Lower lobe of right lung (tissue), 2 donors: ENCODE measurements at regions not wholly inside any gene's neighbourhood (a gene's known extent, or its start where the extent isn't known, plus 50 kb on each side); places are given as distances from the start of the nearest gene placed in this dataset.

ENCODE experiments used
- ATAC-seq, 2 donors: fragments of 200-7000 bp; cut with Tn5 transposase; one replicate each; pipeline ENCODE4 v1.9.1; 2020 to 2022; ENCODE audit warnings: mild to moderate bottlenecking in 2 of 2, moderate library complexity in 2 of 2
- DNase-seq: peaks from one replicate; pipeline ENCODE4 v3.0.0-alpha.2; 2020
- H3K27ac ChIP-seq: fragments of 200-600 bp; one replicate; pipeline ENCODE4 v1.8.0; 2022
- H3K27me3 ChIP-seq: fragments of 200-600 bp; one replicate; pipeline ENCODE4 v1.8.0; 2022; ENCODE audit warnings: low read depth
- H3K36me3 ChIP-seq: fragments of 200-600 bp; one replicate; pipeline ENCODE4 v1.8.0; 2022; ENCODE audit warnings: mild to moderate bottlenecking
- H3K4me1 ChIP-seq: fragments of 200-600 bp; one replicate; pipeline ENCODE4 v1.8.0; 2022
- H3K4me3 ChIP-seq: fragments of 200-600 bp; one replicate; pipeline ENCODE4 v1.8.0; 2022; ENCODE audit warnings: mild to moderate bottlenecking
- H3K9me3 ChIP-seq: fragments of 200-600 bp; one replicate; pipeline ENCODE4 v1.8.0; 2022
- CTCF ChIP-seq: fragments of 200-600 bp; IDR thresholded peaks from one replicate; pipeline ENCODE4 v1.8.0; 2022; ENCODE audit warnings: antibody characterized with exemption, mild to moderate bottlenecking
- intact Hi-C: fragments of 100-400 bp; cut with DNase I; formaldehyde crosslinking; loops from one replicate; pipeline ENCODE4 v1.11.0; 2022
- donor health status: DM: no; HTN: yes; CAD: no; lungs with severe emphysema.

GRCh38 chr10:128642502-128642901 lies 516.3 kb upstream of the MKI67 start:
- no peak overlapping the region for H3K27ac ChIP-seq
- ATAC-seq, result no peak
- TF ChIP-seq CTCF, result no peak
- H3K36me3 ChIP-seq, result no peaks in the 10 kb centered on the region
- H3K27me3 ChIP-seq, result no peaks in the 10 kb centered on the region
- intact Hi-C loops, result no loop called here
- no peak for DNase-seq
- H3K4me3 ChIP-seq, result no peak overlapping the region
- H3K9me3 ChIP-seq, result no peaks in the 10 kb centered on the region
- no peaks in the 10 kb centered on the region for H3K4me1 ChIP-seq

GRCh38 chr10:128643658-128644057 lies 517.4 kb upstream of the MKI67 start:
- no peak overlapping the region for H3K4me3 ChIP-seq
- no peaks in the 10 kb centered on the region for H3K27me3 ChIP-seq
- DNase-seq (no peak), ATAC-seq (no peak)
- H3K4me1 ChIP-seq, result no peaks in the 10 kb centered on the region
- H3K36me3 ChIP-seq, result no peaks in the 10 kb centered on the region
- H3K27ac ChIP-seq, result no peak overlapping the region
- no peaks in the 10 kb centered on the region for H3K9me3 ChIP-seq
- no peak for TF ChIP-seq CTCF
- intact Hi-C loops, result no loop called here

- Histone ChIP-seq H3K36me3 (no peaks in the 10 kb centered on the region), H3K27me3 (no peaks in the 10 kb centered on the region), H3K27ac (no peak overlapping the region), H3K9me3 (no peaks in the 10 kb centered on the region), H3K4me3 (no peak overlapping the region), H3K4me1 (no peaks in the 10 kb centered on the region)
- no peak for TF ChIP-seq CTCF
- ATAC-seq, result no peak
- intact Hi-C loops, result no loop called here
- DNase-seq, result no peak
Measured at GRCh38 chr10:128645486-128645885, 519.3 kb upstream of the MKI67 start.

- Histone ChIP-seq H3K27me3 (no peaks in the 10 kb centered on the region), H3K4me3 (no peak overlapping the region), H3K27ac (no peak overlapping the region), H3K9me3 (no peaks in the 10 kb centered on the region), H3K4me1 (no peaks in the 10 kb centered on the region), H3K36me3 (no peaks in the 10 kb centered on the region)
- ATAC-seq, result no peak
- DNase-seq, result no peak
- TF ChIP-seq CTCF, result no peak
- intact Hi-C loops, result no loop called here
Measured at GRCh38 chr10:128646956-128647355, 520.7 kb upstream of the MKI67 start.

GRCh38 chr10:128657548-128657947 lies 531.3 kb upstream of the MKI67 start:
- intact Hi-C loops, result no loop called here
- no peaks in the 10 kb centered on the region for H3K36me3 ChIP-seq
- no peaks in the 10 kb centered on the region for H3K9me3 ChIP-seq
- peak in 1 of 2 donors; percentile 11 for ATAC-seq
- no peak for DNase-seq
- H3K4me1 ChIP-seq, result no peaks in the 10 kb centered on the region
- no peak for TF ChIP-seq CTCF
- H3K4me3 ChIP-seq, result no peak overlapping the region
- H3K27ac ChIP-seq, result no peak overlapping the region
- no peaks in the 10 kb centered on the region for H3K27me3 ChIP-seq

GRCh38 chr10:128660726-128661125 lies 534.5 kb upstream of the MKI67 start:
- H3K4me1 ChIP-seq, result no peaks in the 10 kb centered on the region
- no peaks in the 10 kb centered on the region for H3K36me3 ChIP-seq
- TF ChIP-seq CTCF, result no peak
- ATAC-seq, result no peak
- H3K27me3 ChIP-seq, result no peaks in the 10 kb centered on the region
- H3K27ac ChIP-seq, result no peak overlapping the region
- intact Hi-C loops, result no loop called here
- H3K4me3 ChIP-seq, result no peak overlapping the region
- H3K9me3 ChIP-seq, result peaks cover 6% of the 10 kb centered on the region
- no peak for DNase-seq
